ENCODE measurements at regions not wholly inside any gene's neighbourhood (a gene's known extent, or its start where the extent isn't known, plus 50 kb on each side); places are given as distances from the start of the nearest gene placed in this dataset.

DNA sequence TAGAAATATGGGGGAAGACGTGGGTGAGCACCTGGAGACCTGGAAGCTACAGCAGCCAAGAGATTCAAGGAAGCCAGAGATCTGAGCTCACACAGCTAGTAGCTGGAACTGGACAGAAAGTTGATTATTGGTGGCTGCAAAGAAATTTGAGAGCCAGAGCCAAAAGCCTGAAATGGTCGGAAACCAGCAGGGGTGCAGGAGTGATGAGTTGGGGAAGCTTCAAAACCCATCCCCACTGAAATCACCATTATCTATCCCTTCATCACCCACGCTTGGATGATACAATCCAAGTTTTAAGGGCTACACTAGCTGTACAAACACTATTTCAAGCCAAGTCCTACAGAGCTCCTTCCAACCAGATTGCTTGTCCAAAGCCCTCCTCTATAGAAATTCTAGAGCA lies 296.1 kb upstream of the NEBL start:
- H3K4me1 ChIP-seq (ENCODE audit: control insufficient read depth, insufficient read depth, low read length) = no peaks in the 10 kb centered on the region
- no peak overlapping the region for H3K4me3 ChIP-seq (ENCODE audit: low read length)
- no peaks in the 10 kb centered on the region for H3K36me3 ChIP-seq (ENCODE audit: control insufficient read depth, insufficient read depth, low read length)
- H3K27ac ChIP-seq (ENCODE audit: low read length) = no peak overlapping the region
- peaks cover 10% of the 10 kb centered on the region for H3K9me3 ChIP-seq (ENCODE audit: control insufficient read depth, low read depth, low read length)
- WGBS (ENCODE audit: insufficient coverage, low lambda C conversion rate) = no CpG with 5 or more reads among the region's 3 CpGs
- no peaks in the 10 kb centered on the region for H3K27me3 ChIP-seq (ENCODE audit: control insufficient read depth, insufficient read depth, low read length)
- DNase-seq = no peak

DNA sequence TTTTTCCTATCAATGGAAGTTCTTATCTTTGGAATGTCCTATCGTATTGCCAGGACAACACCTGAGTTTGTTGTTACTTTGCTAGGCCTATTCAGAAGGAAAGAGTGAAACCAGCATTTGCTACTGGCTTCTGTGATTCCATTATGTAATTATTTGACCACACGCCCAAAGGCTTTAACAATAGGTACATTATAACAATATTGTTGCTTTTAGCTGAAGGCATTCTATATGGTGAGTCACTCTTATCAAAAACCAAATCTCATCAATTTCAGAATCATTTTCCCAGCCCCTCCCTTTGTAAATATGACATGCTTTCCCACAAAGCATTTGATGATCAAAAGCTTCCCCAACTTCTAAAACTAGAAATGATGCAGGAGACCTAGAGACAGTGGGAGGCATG lies 294.4 kb upstream of the NEBL start:
- no CpG with 5 or more reads among the region's 2 CpGs for WGBS (ENCODE audit: insufficient coverage, low lambda C conversion rate)
- Histone ChIP-seq H3K9me3 (ENCODE audit: control insufficient read depth, low read depth, low read length) (no peaks in the 10 kb centered on the region), H3K27me3 (ENCODE audit: control insufficient read depth, insufficient read depth, low read length) (no peaks in the 10 kb centered on the region), H3K4me1 (ENCODE audit: control insufficient read depth, insufficient read depth, low read length) (no peaks in the 10 kb centered on the region), H3K27ac (ENCODE audit: low read length) (no peak overlapping the region), H3K36me3 (ENCODE audit: control insufficient read depth, insufficient read depth, low read length) (no peaks in the 10 kb centered on the region), H3K4me3 (ENCODE audit: low read length) (no peak overlapping the region)
- DNase-seq = no peak

DNA sequence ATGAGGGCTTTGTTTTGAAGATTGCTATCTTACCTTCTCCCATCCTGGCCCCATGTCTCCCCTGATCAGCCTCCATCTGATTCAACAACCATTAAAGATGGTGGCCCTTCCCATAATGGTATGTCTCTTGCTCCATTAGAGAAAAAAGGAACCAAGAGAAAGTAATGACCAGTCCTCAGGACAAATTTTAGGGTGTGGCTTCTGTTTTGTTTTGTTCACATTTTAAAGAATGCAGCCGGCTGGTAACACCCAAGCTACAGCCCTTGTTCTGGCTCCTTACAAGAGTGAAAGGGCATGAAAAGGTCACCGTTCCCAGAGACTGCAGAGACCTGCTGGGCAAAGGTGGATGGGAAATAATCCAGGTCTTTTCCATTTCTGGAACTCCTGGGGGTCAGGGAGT lies 287.9 kb upstream of the NEBL start:
- no peaks in the 10 kb centered on the region for H3K9me3 ChIP-seq (ENCODE audit: control insufficient read depth, low read depth, low read length)
- H3K4me3 ChIP-seq (ENCODE audit: low read length) = no peak overlapping the region
- no peaks in the 10 kb centered on the region for H3K27me3 ChIP-seq (ENCODE audit: control insufficient read depth, insufficient read depth, low read length)
- DNase-seq = no peak
- no peaks in the 10 kb centered on the region for H3K36me3 ChIP-seq (ENCODE audit: control insufficient read depth, insufficient read depth, low read length)
- H3K4me1 ChIP-seq (ENCODE audit: control insufficient read depth, insufficient read depth, low read length) = no peaks in the 10 kb centered on the region
- no peak overlapping the region for H3K27ac ChIP-seq (ENCODE audit: low read length)
- WGBS (ENCODE audit: insufficient coverage, low lambda C conversion rate) = no CpG with 5 or more reads among the region's 2 CpGs

DNA sequence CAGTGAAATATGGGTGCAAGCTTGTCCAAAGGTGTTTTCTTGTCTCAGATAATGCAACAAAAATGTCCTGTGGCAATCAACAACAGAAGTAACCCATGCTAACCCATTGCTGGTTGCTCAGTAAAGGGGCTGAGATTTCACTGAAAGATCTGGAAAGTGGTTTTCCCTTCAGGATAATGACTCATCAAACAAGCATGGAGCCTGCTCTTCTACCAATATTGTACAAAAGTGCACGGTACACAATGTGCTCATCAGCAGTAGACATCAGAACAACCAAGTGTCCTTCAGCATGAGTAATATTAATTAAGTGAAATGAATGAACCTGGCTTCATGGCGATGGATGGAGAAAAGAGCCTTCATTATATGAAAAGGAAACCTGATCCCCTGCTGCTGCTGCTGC lies 287.1 kb upstream of the NEBL start:
- Histone ChIP-seq H3K27me3 (ENCODE audit: control insufficient read depth, insufficient read depth, low read length) (no peaks in the 10 kb centered on the region), H3K36me3 (ENCODE audit: control insufficient read depth, insufficient read depth, low read length) (no peaks in the 10 kb centered on the region), H3K27ac (ENCODE audit: low read length) (no peak overlapping the region), H3K9me3 (ENCODE audit: control insufficient read depth, low read depth, low read length) (peaks cover 2% of the 10 kb centered on the region), H3K4me1 (ENCODE audit: control insufficient read depth, insufficient read depth, low read length) (no peaks in the 10 kb centered on the region), H3K4me3 (ENCODE audit: low read length) (no peak overlapping the region)
- WGBS (ENCODE audit: insufficient coverage, low lambda C conversion rate) = no CpG with 5 or more reads among the region's 2 CpGs
- no peak for DNase-seq

DNA sequence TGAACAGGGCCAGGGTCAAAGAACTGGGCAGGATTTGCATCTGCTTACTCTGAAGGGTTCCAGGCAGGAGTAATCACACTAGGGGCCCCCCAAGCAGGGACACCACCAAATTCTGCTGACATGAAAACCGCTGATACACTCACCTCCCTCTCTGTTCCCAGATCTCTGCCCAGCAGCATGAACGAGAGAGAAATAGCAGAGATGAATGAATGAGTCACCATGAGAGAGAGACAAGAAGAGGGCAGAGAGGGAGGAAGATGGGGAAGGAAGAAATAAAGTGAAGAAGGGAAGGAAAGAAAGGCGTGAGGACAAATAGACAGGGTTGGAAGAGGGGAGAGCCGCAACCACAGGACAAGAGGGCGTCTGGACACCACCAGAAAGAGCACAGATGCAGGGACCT lies 285.9 kb upstream of the NEBL start:
- 100% methylated on average over 5 of the region's 5 CpGs for WGBS (ENCODE audit: insufficient coverage, low lambda C conversion rate)
- Histone ChIP-seq H3K4me3 (ENCODE audit: low read length) (no peak overlapping the region), H3K4me1 (ENCODE audit: control insufficient read depth, insufficient read depth, low read length) (no peaks in the 10 kb centered on the region), H3K27me3 (ENCODE audit: control insufficient read depth, insufficient read depth, low read length) (no peaks in the 10 kb centered on the region), H3K9me3 (ENCODE audit: control insufficient read depth, low read depth, low read length) (peaks cover 2% of the 10 kb centered on the region), H3K27ac (ENCODE audit: low read length) (no peak overlapping the region), H3K36me3 (ENCODE audit: control insufficient read depth, insufficient read depth, low read length) (no peaks in the 10 kb centered on the region)
- DNase-seq = no peak

DNA sequence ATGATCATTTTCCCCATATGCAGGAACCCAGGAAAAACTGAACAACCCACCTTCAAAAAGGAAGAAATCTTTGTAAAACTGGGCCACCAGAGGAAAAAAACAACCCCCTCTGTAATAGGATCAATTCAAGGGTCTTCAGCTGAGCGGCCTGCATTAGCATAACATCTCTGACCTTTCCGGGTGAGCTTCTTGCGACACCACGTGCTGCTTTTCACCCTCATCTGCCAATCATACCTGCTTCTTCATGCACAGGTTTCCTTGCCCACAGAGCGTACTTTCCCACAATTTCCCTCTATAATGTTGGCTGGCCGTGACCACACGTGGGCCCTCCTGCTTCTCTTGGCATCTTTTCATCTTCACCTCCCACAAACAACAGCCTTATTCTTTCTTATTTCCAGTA lies 284.3 kb upstream of the NEBL start:
- no peak overlapping the region for H3K27ac ChIP-seq (ENCODE audit: low read length)
- peaks cover 2% of the 10 kb centered on the region for H3K27me3 ChIP-seq (ENCODE audit: control insufficient read depth, insufficient read depth, low read length)
- H3K36me3 ChIP-seq (ENCODE audit: control insufficient read depth, insufficient read depth, low read length) = no peaks in the 10 kb centered on the region
- WGBS (ENCODE audit: insufficient coverage, low lambda C conversion rate) = 90% methylated on average over 2 of the region's 7 CpGs
- no peak overlapping the region for H3K4me3 ChIP-seq (ENCODE audit: low read length)
- H3K4me1 ChIP-seq (ENCODE audit: control insufficient read depth, insufficient read depth, low read length) = no peaks in the 10 kb centered on the region
- H3K9me3 ChIP-seq (ENCODE audit: control insufficient read depth, low read depth, low read length) = peaks cover 2% of the 10 kb centered on the region
- DNase-seq = no peak

DNA sequence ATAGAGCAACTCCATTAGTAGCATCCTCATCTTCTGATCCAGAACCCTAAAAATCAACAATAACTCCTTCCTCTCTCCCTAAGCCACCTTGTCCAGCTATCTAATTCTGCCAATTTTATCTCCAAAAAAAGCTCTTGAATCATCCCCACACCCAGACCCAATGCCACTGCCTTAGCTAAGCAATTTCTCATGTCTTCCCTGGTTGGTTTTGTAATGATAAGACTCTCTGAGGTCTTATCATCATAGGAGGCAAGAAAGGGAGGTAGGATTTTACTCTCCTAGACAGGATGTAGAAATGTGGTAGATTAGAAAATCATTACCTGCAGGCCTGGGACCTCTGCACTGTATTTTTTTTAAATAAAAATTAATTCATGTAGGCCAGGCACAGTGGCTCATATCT lies 283.5 kb upstream of the NEBL start:
- Histone ChIP-seq H3K27me3 (ENCODE audit: control insufficient read depth, insufficient read depth, low read length) (peaks cover 5% of the 10 kb centered on the region), H3K27ac (ENCODE audit: low read length) (no peak overlapping the region), H3K4me1 (ENCODE audit: control insufficient read depth, insufficient read depth, low read length) (peaks cover 2% of the 10 kb centered on the region), H3K36me3 (ENCODE audit: control insufficient read depth, insufficient read depth, low read length) (no peaks in the 10 kb centered on the region), H3K4me3 (ENCODE audit: low read length) (no peak overlapping the region), H3K9me3 (ENCODE audit: control insufficient read depth, low read depth, low read length) (peaks cover 2% of the 10 kb centered on the region)
- no peak for DNase-seq

DNA sequence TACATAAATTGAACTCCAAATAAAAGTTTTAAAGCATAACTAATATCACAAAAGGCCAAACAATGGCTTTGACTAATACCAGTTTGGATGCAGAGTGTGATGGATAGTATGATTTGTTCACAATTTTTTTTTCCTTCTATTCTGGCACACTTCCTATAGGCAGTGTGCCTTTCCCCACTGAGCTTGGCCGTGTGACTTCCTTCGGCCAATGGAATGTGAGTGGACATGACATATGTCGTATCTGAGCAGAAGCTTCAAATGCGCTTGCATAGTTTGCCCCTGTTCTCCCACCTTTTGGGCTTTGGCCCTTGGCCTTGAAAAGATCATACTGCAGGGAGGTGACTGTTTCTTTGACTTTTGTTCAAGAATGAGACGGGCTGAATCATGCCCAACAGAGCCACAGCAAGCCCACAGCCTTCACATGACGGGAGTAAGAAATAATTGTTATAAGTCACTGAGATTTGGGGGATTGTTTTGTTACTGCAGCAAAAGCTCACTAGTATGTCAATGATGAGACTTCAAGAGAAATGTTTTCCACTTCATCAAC lies 279.9 kb upstream of the NEBL start:
- peaks cover 34% of the 10 kb centered on the region for H3K27me3 ChIP-seq (ENCODE audit: control insufficient read depth, insufficient read depth, low read length)
- H3K4me3 ChIP-seq (ENCODE audit: low read length) = no peak overlapping the region
- H3K36me3 ChIP-seq (ENCODE audit: control insufficient read depth, insufficient read depth, low read length) = no peaks in the 10 kb centered on the region
- peaks cover 2% of the 10 kb centered on the region for H3K9me3 ChIP-seq (ENCODE audit: control insufficient read depth, low read depth, low read length)
- DNase-seq = no peak
- WGBS (ENCODE audit: insufficient coverage, low lambda C conversion rate) = no CpG with 5 or more reads among the region's 6 CpGs
- H3K27ac ChIP-seq (ENCODE audit: low read length) = no peak overlapping the region
- H3K4me1 ChIP-seq (ENCODE audit: control insufficient read depth, insufficient read depth, low read length) = peaks cover 4% of the 10 kb centered on the region

DNA sequence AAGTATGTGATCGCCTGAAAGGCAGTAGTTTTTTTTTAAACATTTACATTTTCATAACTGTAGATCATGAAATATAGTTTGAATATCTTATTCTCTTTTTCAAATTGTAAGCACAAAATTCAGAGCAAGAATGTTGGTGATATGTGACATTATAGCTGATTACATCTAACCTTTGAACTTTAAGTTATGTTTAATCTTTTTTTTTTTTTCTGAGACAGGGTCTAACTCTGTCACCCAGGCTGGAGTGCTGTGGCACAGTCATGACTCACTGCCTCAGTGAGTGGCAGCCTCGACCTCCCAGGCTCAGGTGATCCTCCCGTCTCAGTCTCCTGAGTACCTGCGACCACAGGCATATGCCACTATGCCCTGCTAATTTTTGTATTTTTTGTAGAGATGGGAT lies 278.7 kb upstream of the NEBL start:
- H3K27me3 ChIP-seq (ENCODE audit: control insufficient read depth, insufficient read depth, low read length) = peaks cover 34% of the 10 kb centered on the region
- no peak overlapping the region for H3K4me3 ChIP-seq (ENCODE audit: low read length)
- 100% methylated on average over 1 of the region's 4 CpGs for WGBS (ENCODE audit: insufficient coverage, low lambda C conversion rate)
- H3K36me3 ChIP-seq (ENCODE audit: control insufficient read depth, insufficient read depth, low read length) = no peaks in the 10 kb centered on the region
- H3K4me1 ChIP-seq (ENCODE audit: control insufficient read depth, insufficient read depth, low read length) = peaks cover 6% of the 10 kb centered on the region
- peaks cover 2% of the 10 kb centered on the region for H3K9me3 ChIP-seq (ENCODE audit: control insufficient read depth, low read depth, low read length)
- no peak for DNase-seq
- H3K27ac ChIP-seq (ENCODE audit: low read length) = no peak overlapping the region

DNA sequence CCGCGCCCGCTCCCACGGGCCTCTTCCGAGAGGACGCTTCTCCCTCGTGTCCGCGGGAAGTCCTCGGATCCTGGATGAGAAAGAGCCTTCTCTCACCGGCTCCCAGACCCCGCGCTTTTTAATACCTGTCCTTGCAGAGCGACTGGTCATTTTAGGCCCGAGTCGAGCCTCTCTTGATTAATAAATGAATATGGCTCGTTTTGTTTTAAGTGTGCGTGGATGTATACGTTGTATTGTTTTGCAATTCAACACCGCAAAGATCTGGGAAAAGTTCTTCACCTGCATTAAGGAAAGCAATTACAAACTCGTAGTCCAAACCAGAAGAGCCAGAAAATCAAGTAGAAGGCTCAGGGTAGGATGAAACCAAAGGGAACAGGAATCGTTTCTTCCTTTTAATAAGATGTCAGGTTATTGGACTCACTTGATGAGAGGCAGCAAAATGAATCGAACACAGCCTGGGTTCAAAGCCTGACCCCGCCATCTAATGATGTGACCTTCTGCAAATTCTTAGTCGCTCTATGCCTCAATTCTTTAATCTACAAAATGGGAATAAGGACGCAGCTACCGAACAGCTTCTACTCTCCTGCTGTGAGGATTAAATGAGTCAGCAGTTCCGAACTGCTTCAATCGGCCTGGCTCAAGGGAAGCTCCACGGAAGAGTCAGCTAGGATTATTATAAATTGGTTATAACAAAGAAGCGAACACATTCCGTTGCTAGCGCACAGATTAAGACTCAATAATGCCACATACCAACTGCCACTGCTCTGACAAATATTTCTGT lies 277.8 kb upstream of the NEBL start:
- Histone ChIP-seq H3K9me3 (ENCODE audit: control insufficient read depth, low read depth, low read length) (peaks cover 2% of the 10 kb centered on the region), H3K4me1 (ENCODE audit: control insufficient read depth, insufficient read depth, low read length) (peaks cover 8% of the 10 kb centered on the region), H3K4me3 (ENCODE audit: low read length) (peak overlapping the region; percentile 43), H3K36me3 (ENCODE audit: control insufficient read depth, insufficient read depth, low read length) (no peaks in the 10 kb centered on the region), H3K27me3 (ENCODE audit: control insufficient read depth, insufficient read depth, low read length) (peaks cover 34% of the 10 kb centered on the region), H3K27ac (ENCODE audit: low read length) (no peak overlapping the region)
- DNase-seq = peak in 1 of 2 donors; percentile 14
- 20% methylated on average over 1 of the region's 33 CpGs for WGBS (ENCODE audit: insufficient coverage, low lambda C conversion rate)

Data from large intestine (tissue), 3 donors.